ENCODE measurements at regions not wholly inside any gene's neighbourhood (a gene's known extent, or its start where the extent isn't known, plus 50 kb on each side); places are given as distances from the start of the nearest gene placed in this dataset.

DNA sequence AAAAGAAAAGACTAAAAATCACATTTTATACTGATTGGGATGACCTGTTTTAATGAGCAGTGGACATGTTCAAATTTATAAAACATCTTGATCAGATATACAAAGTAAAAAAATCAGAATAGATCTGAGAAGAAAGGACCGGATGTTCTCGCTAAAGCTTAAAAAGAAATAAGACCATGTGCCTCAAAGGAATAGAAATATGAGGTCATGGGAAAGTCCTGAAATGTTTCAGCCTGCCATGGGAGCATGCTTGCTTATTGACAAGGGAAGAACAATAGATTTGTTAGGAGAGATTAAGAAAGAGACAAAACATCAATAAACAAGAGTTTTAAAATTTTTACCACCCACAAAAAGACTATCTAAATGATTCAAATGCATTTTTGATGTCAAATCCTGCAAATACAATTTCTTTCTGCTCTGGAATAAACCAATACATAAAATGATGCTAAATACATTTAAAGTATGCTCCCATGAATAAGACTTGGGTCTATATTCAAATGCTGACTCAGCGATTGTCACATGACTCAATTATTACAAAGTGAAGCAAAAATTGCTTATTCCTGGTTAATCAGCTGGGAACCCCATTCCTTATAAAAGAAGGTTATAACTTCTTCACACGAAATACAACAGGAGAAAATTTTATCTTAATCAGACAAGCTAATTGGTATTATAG, 633.9 kb upstream of the PKDCC start:
- Histone ChIP-seq H3K9me3 (no peaks in the 10 kb centered on the region), H3K27ac (no peak overlapping the region), H3K4me1 (no peaks in the 10 kb centered on the region), H3K36me3 (no peaks in the 10 kb centered on the region), H3K4me3 (no peak overlapping the region), H3K27me3 (no peaks in the 10 kb centered on the region)
- TF ChIP-seq POLR2A (IDR thresholded peaks at IDR 0.05), result no peak
- TF ChIP-seq, protein P1, sequence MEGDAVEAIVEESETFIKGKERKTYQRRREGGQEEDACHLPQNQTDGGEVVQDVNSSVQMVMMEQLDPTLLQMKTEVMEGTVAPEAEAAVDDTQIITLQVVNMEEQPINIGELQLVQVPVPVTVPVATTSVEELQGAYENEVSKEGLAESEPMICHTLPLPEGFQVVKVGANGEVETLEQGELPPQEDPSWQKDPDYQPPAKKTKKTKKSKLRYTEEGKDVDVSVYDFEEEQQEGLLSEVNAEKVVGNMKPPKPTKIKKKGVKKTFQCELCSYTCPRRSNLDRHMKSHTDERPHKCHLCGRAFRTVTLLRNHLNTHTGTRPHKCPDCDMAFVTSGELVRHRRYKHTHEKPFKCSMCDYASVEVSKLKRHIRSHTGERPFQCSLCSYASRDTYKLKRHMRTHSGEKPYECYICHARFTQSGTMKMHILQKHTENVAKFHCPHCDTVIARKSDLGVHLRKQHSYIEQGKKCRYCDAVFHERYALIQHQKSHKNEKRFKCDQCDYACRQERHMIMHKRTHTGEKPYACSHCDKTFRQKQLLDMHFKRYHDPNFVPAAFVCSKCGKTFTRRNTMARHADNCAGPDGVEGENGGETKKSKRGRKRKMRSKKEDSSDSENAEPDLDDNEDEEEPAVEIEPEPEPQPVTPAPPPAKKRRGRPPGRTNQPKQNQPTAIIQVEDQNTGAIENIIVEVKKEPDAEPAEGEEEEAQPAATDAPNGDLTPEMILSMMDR (IDR thresholded peaks at IDR 0.05), result no peak
- DNase-seq, result no peak
- ATAC-seq, result no peak
- intact Hi-C loops (cut with DNase I), result no loop called here
- WGBS (ENCODE audit: insufficient coverage, low coverage, low lambda C conversion rate, missing lambda C conversion rate), result 26% methylated on average over 4 of the region's 4 CpGs

DNA sequence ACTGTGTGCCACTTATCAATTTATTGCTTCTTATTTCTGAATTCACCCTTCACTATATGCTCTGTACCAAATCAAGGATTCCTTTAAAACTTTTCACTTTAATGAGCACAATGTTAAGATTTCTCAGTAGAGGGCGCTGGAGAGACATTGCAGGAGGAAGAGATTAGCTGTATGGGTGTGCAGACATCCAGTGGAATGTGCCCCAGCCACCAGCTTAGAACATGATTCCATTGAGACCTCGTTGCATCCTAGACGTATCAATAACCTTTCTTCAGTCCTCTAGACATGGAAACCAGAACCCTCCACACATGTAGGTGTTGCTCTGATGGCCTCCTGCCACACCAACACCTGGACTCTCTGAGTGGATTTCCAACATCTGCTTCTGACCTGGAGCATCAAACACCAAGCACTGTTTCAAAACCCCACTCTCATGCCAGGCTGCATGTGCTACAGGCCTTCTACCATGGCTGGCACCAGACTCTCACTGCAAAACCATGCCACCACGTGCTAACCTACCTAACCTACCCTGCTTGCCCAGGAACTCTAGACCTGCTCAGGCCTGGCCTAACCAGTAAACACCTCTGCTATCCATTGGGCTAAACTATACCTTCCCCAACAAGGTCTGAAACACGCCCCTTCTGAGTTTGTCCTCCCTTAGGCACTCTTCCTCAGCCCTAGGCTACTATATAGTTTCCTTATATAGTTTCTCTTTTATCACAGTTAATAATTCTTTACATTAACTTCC, 633.2 kb upstream of the PKDCC start:
- H3K36me3 ChIP-seq, result no peaks in the 10 kb centered on the region
- WGBS (ENCODE audit: insufficient coverage, low coverage, low lambda C conversion rate, missing lambda C conversion rate), result 38% methylated on average over 4 of the region's 5 CpGs
- intact Hi-C loops (cut with DNase I), result no loop called here
- H3K9me3 ChIP-seq, result no peaks in the 10 kb centered on the region
- no peaks in the 10 kb centered on the region for H3K27me3 ChIP-seq
- ATAC-seq, result peak; percentile 58 to 65 (median 60)
- H3K4me3 ChIP-seq, result no peak overlapping the region
- H3K4me1 ChIP-seq, result no peaks in the 10 kb centered on the region
- no peak overlapping the region for H3K27ac ChIP-seq
- TF ChIP-seq, protein P1 (IDR thresholded peaks at IDR 0.05), result peak; percentile 38 to 53 (median 43)
- no peak for TF ChIP-seq POLR2A (IDR thresholded peaks at IDR 0.05)
- DNase-seq, result no peak

DNA sequence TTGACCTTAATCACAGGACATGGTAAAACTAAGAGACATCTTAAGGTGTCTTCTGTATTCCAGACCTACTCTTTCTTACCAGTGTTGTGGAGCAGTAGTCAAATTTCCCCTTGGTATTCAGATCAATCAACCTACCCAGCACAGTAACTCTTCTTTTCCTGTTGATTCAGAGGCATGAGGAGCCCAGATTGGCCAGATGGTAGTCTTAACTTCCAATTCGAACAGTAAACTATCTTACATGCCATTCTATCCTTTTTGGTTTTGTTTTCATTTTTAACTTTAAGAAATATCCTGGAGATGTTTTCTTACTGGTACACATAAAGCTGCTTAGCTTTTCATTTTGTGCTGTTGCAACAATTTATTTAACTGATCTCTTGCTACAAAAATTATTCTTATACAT, 630.3 kb upstream of the PKDCC start:
- no peak overlapping the region for H3K27ac ChIP-seq
- no peaks in the 10 kb centered on the region for H3K27me3 ChIP-seq
- no peak for TF ChIP-seq POLR2A (IDR thresholded peaks at IDR 0.05)
- TF ChIP-seq, protein P1 (IDR thresholded peaks at IDR 0.05), result no peak
- WGBS (ENCODE audit: insufficient coverage, low coverage, low lambda C conversion rate, missing lambda C conversion rate), result 36% methylated on average over 1 of the region's 1 CpG
- intact Hi-C loops (cut with DNase I), result no loop called here
- H3K9me3 ChIP-seq, result no peaks in the 10 kb centered on the region
- H3K36me3 ChIP-seq, result no peaks in the 10 kb centered on the region
- no peak overlapping the region for H3K4me3 ChIP-seq
- no peaks in the 10 kb centered on the region for H3K4me1 ChIP-seq
- DNase-seq (no peak), ATAC-seq (no peak)

DNA sequence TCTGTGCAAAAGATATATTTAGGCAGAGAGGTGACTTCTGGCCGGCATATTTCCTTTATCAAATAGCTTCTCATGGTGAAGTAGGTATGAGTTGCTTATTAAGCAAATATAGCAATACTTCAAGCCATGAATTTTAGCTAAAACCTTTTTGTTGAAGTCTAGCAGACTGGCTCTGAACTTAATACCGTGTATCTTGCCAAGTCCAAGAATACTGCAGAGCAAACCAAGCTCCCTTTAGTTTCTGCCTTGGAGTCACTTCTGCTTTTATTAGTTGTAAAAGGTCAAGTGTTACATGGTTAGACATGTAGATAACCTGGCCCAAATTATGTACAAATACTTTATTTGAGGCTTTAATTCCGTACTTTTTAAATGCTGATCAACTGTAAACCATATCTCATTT, 627.6 kb upstream of the PKDCC start:
- no peaks in the 10 kb centered on the region for H3K9me3 ChIP-seq
- TF ChIP-seq, protein P1 (IDR thresholded peaks at IDR 0.05), result no peak
- TF ChIP-seq POLR2A (IDR thresholded peaks at IDR 0.05), result no peak
- H3K27me3 ChIP-seq, result no peaks in the 10 kb centered on the region
- no peaks in the 10 kb centered on the region for H3K36me3 ChIP-seq
- 37% methylated on average over 3 of the region's 3 CpGs for WGBS (ENCODE audit: insufficient coverage, low coverage, low lambda C conversion rate, missing lambda C conversion rate)
- ATAC-seq (no peak), DNase-seq (no peak)
- no peaks in the 10 kb centered on the region for H3K4me1 ChIP-seq
- no peak overlapping the region for H3K27ac ChIP-seq
- intact Hi-C loops (cut with DNase I), result no loop called here
- H3K4me3 ChIP-seq, result no peak overlapping the region
